DOHH2 (cell line): ENCODE measurements at regions not wholly inside any gene's neighbourhood (a gene's known extent, or its start where the extent isn't known, plus 50 kb on each side); places are given as distances from the start of the nearest gene placed in this dataset.

Source experiments
- CTCF ChIP-seq: fragments of 200-600 bp; sonication (generic); IDR thresholded peaks from one replicate; pipeline ENCODE4 v1.5.1; 2014; ENCODE audit warnings: antibody characterized with exemption, mild to moderate bottlenecking, low read depth, low read length; ENCODE audit not compliant: poor library complexity, severe bottlenecking
- EZH2phosphoT487 ChIP-seq: fragments of 200-600 bp; sonication (generic); IDR thresholded peaks from 2 replicates; pipeline ENCODE4 v1.6.1; 2017; ENCODE audit warnings: borderline replicate concordance, mild to moderate bottlenecking, antibody characterized with exemption, low read length, moderate library complexity, mixed read lengths

GRCh38 chr14:98244162-98244948, 1027.6 kb downstream of the BCL11B start:
- TF ChIP-seq CTCF: no peak
- no peak for TF ChIP-seq EZH2phosphoT487
